ENCODE measurements at regions not wholly inside any gene's neighbourhood (a gene's known extent, or its start where the extent isn't known, plus 50 kb on each side); places are given as distances from the start of the nearest gene placed in this dataset.

DNA sequence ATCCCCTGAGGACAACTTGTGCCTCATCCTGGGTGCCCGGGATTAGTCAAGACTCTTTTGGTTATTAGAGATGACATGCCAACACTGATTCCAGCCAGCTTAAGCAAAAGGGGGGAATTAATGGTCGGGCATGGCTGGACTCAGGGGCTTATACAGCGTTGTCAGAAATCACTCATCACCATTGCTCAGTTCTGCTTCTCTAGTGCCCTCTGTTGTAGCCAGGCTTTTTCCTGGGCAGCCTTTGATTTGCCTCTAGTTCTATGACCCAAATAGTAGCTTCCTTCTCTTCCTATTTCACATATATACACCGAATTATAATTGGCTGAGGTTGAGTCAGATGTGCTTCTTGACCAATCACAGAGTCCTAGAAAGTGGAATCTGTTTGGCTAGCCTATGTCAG, 192.0 kb upstream of the HABP2 start:
- intact Hi-C loops (cut with micrococcal nuclease; ENCODE audit: unreplicated experiment): no loop called here
- Histone ChIP-seq H3K9me3 (ENCODE audit: low read length) (no peaks in the 10 kb centered on the region), H4K20me1 (ENCODE audit: insufficient read depth, low read length) (no peaks in the 10 kb centered on the region), H3K4me2 (ENCODE audit: low read length) (no peak overlapping the region), H2AFZ (ENCODE audit: low read length) (no peak overlapping the region), H3K36me3 (ENCODE audit: insufficient read depth, low read length) (no peaks in the 10 kb centered on the region), H3K4me3 (ENCODE audit: low read depth, low read length, poor library complexity, severe bottlenecking) (no peak overlapping the region), H3K4me1 (ENCODE audit: insufficient read depth, low read length, poor library complexity, severe bottlenecking) (no peaks in the 10 kb centered on the region), H3K27ac (ENCODE audit: low read depth, low read length, poor library complexity, severe bottlenecking) (no peak overlapping the region), H3K9me2 (ENCODE audit: insufficient read depth, low read length) (no peaks in the 10 kb centered on the region), H3K79me2 (ENCODE audit: insufficient read depth, low read depth, low read length) (no peaks in the 10 kb centered on the region)
- CTCF ChIA-PET (ENCODE audit: unreplicated experiment): no interaction called here
- POLR2A ChIA-PET: interaction anchor here (0.6 kb wide), 1 partner anchor 1346 kb away, joined by 3 read pairs; no protein-coding TSS in a partner anchor
- no TSS peak for BruUV-seq (replicated peaks)
- DNase-seq (ENCODE audit: low spot score): no peak
- TF ChIP-seq EZH2phosphoT487 (IDR thresholded peaks at IDR 0.05; ENCODE audit: borderline replicate concordance, low read depth, low read length): no peak
- TF ChIP-seq, protein P1, sequence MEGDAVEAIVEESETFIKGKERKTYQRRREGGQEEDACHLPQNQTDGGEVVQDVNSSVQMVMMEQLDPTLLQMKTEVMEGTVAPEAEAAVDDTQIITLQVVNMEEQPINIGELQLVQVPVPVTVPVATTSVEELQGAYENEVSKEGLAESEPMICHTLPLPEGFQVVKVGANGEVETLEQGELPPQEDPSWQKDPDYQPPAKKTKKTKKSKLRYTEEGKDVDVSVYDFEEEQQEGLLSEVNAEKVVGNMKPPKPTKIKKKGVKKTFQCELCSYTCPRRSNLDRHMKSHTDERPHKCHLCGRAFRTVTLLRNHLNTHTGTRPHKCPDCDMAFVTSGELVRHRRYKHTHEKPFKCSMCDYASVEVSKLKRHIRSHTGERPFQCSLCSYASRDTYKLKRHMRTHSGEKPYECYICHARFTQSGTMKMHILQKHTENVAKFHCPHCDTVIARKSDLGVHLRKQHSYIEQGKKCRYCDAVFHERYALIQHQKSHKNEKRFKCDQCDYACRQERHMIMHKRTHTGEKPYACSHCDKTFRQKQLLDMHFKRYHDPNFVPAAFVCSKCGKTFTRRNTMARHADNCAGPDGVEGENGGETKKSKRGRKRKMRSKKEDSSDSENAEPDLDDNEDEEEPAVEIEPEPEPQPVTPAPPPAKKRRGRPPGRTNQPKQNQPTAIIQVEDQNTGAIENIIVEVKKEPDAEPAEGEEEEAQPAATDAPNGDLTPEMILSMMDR (conservative IDR thresholded peaks at IDR 0.05; ENCODE audit: low read length): no peak

DNA sequence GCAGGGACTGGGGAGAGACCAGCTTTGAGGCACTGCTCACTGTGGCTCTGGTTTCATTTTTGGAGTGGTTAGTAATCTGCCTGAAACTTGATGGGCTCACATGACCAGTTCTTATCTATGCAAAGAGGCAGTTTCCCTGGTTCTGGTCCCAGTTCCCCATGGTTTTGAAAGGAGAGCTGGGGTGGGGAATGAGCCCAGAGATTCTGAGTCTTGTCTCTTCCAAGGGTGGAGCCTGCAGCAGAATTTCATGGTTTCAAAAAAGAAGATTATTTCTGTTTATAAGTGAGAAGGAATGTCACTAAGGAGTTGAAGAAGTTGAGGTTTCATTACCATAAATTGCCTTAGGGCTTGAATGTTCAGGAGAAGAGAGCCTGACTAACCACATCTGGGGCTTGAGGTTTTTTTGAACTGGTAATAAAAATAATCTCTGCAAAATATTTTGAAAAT, 190.2 kb upstream of the HABP2 start:
- CTCF ChIA-PET (ENCODE audit: unreplicated experiment): no interaction called here
- Histone ChIP-seq H2AFZ (ENCODE audit: low read length) (no peak overlapping the region), H3K9me2 (ENCODE audit: insufficient read depth, low read length) (no peaks in the 10 kb centered on the region), H3K4me2 (ENCODE audit: low read length) (no peak overlapping the region), H4K20me1 (ENCODE audit: insufficient read depth, low read length) (no peaks in the 10 kb centered on the region), H3K79me2 (ENCODE audit: insufficient read depth, low read depth, low read length) (no peaks in the 10 kb centered on the region), H3K9me3 (ENCODE audit: low read length) (no peaks in the 10 kb centered on the region), H3K4me1 (ENCODE audit: insufficient read depth, low read length, poor library complexity, severe bottlenecking) (no peaks in the 10 kb centered on the region), H3K27ac (ENCODE audit: low read depth, low read length, poor library complexity, severe bottlenecking) (no peak overlapping the region), H3K4me3 (ENCODE audit: low read depth, low read length, poor library complexity, severe bottlenecking) (no peak overlapping the region), H3K36me3 (ENCODE audit: insufficient read depth, low read length) (no peaks in the 10 kb centered on the region)
- POLR2A ChIA-PET: interaction anchor here (1.4 kb wide), 1 partner anchor 31 kb away, joined by 3 read pairs; no protein-coding TSS in a partner anchor
- no TSS peak for BruUV-seq (replicated peaks)
- no peak for TF ChIP-seq EZH2phosphoT487 (IDR thresholded peaks at IDR 0.05; ENCODE audit: borderline replicate concordance, low read depth, low read length)
- TF ChIP-seq, protein P1 (conservative IDR thresholded peaks at IDR 0.05; ENCODE audit: low read length): no peak
- no peak for DNase-seq (ENCODE audit: low spot score)
- intact Hi-C loops (cut with micrococcal nuclease; ENCODE audit: unreplicated experiment): no loop called here

DNA sequence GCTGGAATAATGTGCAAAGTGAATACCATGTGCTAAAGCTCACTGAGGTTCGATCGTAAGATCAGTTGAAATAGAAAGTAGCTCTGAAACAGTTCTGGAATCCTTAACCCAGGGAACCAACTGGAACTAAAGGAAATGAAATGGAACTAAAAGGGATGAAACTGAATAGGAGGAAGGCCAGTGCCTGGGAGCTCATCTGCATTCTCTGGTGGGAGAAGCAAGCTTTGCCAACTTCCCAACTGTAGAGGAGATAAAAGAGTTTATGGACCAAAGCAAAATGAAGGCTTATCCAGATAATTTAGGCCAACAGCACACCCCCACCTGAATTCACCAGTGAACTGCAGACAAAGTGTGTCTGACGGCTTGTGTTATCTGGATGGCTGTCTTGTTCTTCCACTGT, 188.6 kb upstream of the HABP2 start:
- Histone ChIP-seq H3K4me2 (ENCODE audit: low read length) (no peak overlapping the region), H3K27ac (ENCODE audit: low read depth, low read length, poor library complexity, severe bottlenecking) (no peak overlapping the region), H2AFZ (ENCODE audit: low read length) (no peak overlapping the region), H3K4me3 (ENCODE audit: low read depth, low read length, poor library complexity, severe bottlenecking) (no peak overlapping the region), H3K9me3 (ENCODE audit: low read length) (no peaks in the 10 kb centered on the region), H3K79me2 (ENCODE audit: insufficient read depth, low read depth, low read length) (no peaks in the 10 kb centered on the region), H4K20me1 (ENCODE audit: insufficient read depth, low read length) (no peaks in the 10 kb centered on the region), H3K4me1 (ENCODE audit: insufficient read depth, low read length, poor library complexity, severe bottlenecking) (no peaks in the 10 kb centered on the region), H3K9me2 (ENCODE audit: insufficient read depth, low read length) (no peaks in the 10 kb centered on the region), H3K36me3 (ENCODE audit: insufficient read depth, low read length) (no peaks in the 10 kb centered on the region)
- intact Hi-C loops (cut with micrococcal nuclease; ENCODE audit: unreplicated experiment): no loop called here
- TF ChIP-seq, protein P1 (conservative IDR thresholded peaks at IDR 0.05; ENCODE audit: low read length): no peak
- no peak for TF ChIP-seq EZH2phosphoT487 (IDR thresholded peaks at IDR 0.05; ENCODE audit: borderline replicate concordance, low read depth, low read length)
- BruUV-seq (replicated peaks): no TSS peak
- DNase-seq (ENCODE audit: low spot score): no peak
- POLR2A ChIA-PET: interaction anchor here (0.5 kb wide), 1 partner anchor 1048 kb away, joined by 4 read pairs; no protein-coding TSS in a partner anchor
- CTCF ChIA-PET (ENCODE audit: unreplicated experiment): no interaction called here
